HUES6 (cell line): ENCODE measurements at regions not wholly inside any gene's neighbourhood (a gene's known extent, or its start where the extent isn't known, plus 50 kb on each side); places are given as distances from the start of the nearest gene placed in this dataset.

ENCODE experiments used
- H3K27ac ChIP-seq: 2 replicates; pipeline ENCODE4 v1.7.0; 2013; ENCODE audit warnings: low read depth, mild to moderate bottlenecking, low read length, inconsistent platforms
- H3K27me3 ChIP-seq: 2 replicates; pipeline ENCODE4 v1.6.1; 2013; ENCODE audit warnings: low read length; ENCODE audit not compliant: control insufficient read depth, insufficient read depth
- H3K36me3 ChIP-seq: 2 replicates; pipeline ENCODE4 v1.6.1; 2013; ENCODE audit warnings: low read length; ENCODE audit not compliant: control insufficient read depth, insufficient read depth
- H3K4me1 ChIP-seq: 2 replicates; pipeline ENCODE4 v1.6.1; 2013; ENCODE audit warnings: low read length; ENCODE audit not compliant: control insufficient read depth, insufficient read depth
- H3K4me3 ChIP-seq: 2 replicates; pipeline ENCODE4 v1.5.1; 2013; ENCODE audit warnings: low read depth, low read length
- H3K9ac ChIP-seq: one replicate; pipeline ENCODE4 v1.6.1; 2013; ENCODE audit warnings: mild to moderate bottlenecking, low read length
- H3K9me3 ChIP-seq: 2 replicates; pipeline ENCODE4 v1.6.1; 2013; ENCODE audit warnings: low read depth, low read length; ENCODE audit not compliant: control insufficient read depth, insufficient read depth

GRCh38 chr10:111968647-111969046 is 214.9 kb downstream of the GPAM start:
- Histone ChIP-seq H3K36me3 (no peaks in the 10 kb centered on the region), H3K27ac (no peak overlapping the region), H3K9me3 (peaks cover 9% of the 10 kb centered on the region), H3K9ac (no peak overlapping the region), H3K4me3 (no peak overlapping the region), H3K27me3 (no peaks in the 10 kb centered on the region), H3K4me1 (no peaks in the 10 kb centered on the region)

GRCh38 chr10:111970111-111970510 is 213.5 kb downstream of the GPAM start:
- H3K27me3 ChIP-seq: no peaks in the 10 kb centered on the region
- H3K9ac ChIP-seq: no peak overlapping the region
- H3K36me3 ChIP-seq: no peaks in the 10 kb centered on the region
- no peaks in the 10 kb centered on the region for H3K4me1 ChIP-seq
- H3K9me3 ChIP-seq: peaks cover 6% of the 10 kb centered on the region
- no peak overlapping the region for H3K27ac ChIP-seq
- H3K4me3 ChIP-seq: no peak overlapping the region

DNA sequence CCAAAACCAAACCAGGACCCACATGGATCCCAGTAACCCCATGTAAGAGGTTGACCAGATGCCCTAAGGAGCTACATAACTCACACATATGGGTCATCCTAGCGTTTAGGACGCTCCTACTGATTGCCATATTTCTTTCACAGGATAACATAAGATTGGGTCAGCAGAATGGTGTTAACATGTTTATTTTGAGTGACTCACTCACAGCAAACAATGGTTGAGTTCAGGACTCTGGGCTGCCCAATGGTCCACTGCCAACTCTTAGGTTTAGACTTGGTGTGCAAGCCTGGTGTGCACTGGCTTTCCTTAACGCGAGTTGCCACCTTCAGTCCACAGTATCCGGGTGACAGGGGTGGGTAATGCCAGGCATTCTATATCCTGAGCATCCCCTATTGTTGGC is 211.5 kb downstream of the GPAM start:
- Histone ChIP-seq H3K36me3 (no peaks in the 10 kb centered on the region), H3K27me3 (no peaks in the 10 kb centered on the region), H3K9me3 (peaks cover 6% of the 10 kb centered on the region), H3K4me3 (no peak overlapping the region), H3K4me1 (no peaks in the 10 kb centered on the region), H3K27ac (no peak overlapping the region), H3K9ac (no peak overlapping the region)

- H3K9ac ChIP-seq: no peak overlapping the region
- no peaks in the 10 kb centered on the region for H3K4me1 ChIP-seq
- no peaks in the 10 kb centered on the region for H3K9me3 ChIP-seq
Measured at GRCh38 chr10:111973306-111973705, 210.3 kb downstream of the GPAM start.

GRCh38 chr10:111973826-111974225 is 209.7 kb downstream of the GPAM start:
- Histone ChIP-seq H3K36me3 (no peaks in the 10 kb centered on the region), H3K9me3 (no peaks in the 10 kb centered on the region), H3K27ac (no peak overlapping the region), H3K27me3 (no peaks in the 10 kb centered on the region), H3K9ac (no peak overlapping the region), H3K4me3 (no peak overlapping the region), H3K4me1 (no peaks in the 10 kb centered on the region)

More at GRCh38 chr10:111973306-111973705, 210.3 kb downstream of the GPAM start:
- H3K4me3 ChIP-seq: no peak overlapping the region
- H3K27ac ChIP-seq: no peak overlapping the region
- no peaks in the 10 kb centered on the region for H3K36me3 ChIP-seq
- no peaks in the 10 kb centered on the region for H3K27me3 ChIP-seq

- H3K4me3 ChIP-seq: no peak overlapping the region
- H3K36me3 ChIP-seq: no peaks in the 10 kb centered on the region
- no peaks in the 10 kb centered on the region for H3K9me3 ChIP-seq
- H3K27ac ChIP-seq: no peak overlapping the region
- H3K27me3 ChIP-seq: no peaks in the 10 kb centered on the region
- H3K9ac ChIP-seq: no peak overlapping the region
- H3K4me1 ChIP-seq: no peaks in the 10 kb centered on the region
Measured at GRCh38 chr10:111974325-111974724, 209.2 kb downstream of the GPAM start.

- Histone ChIP-seq H3K9ac (no peak overlapping the region), H3K36me3 (no peaks in the 10 kb centered on the region), H3K27ac (no peak overlapping the region), H3K9me3 (no peaks in the 10 kb centered on the region), H3K4me1 (no peaks in the 10 kb centered on the region), H3K27me3 (no peaks in the 10 kb centered on the region), H3K4me3 (no peak overlapping the region)
Measured at GRCh38 chr10:111976557-111976956, 207.0 kb downstream of the GPAM start.

- no peaks in the 10 kb centered on the region for H3K27me3 ChIP-seq
Measured at GRCh38 chr10:111984057-111984456, 199.5 kb downstream of the GPAM start.

DNA sequence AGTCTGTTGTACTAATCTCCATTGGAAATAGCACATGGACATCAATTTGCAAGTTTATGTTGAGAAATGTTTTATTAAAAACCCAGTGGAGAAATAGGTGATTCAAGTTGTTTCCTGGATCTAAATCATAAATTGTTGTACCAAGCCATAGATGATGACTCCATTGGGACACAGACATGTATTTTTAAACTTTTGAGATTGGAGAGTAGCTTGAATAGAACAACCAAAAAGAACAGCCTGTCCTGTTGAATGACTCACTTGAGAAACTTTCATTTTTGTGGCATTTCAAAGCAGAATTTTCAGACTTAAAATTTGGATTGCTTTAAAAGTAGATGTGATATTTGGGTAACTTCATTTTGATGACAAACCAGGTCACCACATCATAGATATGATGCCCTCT is 197.5 kb downstream of the GPAM start:
- Histone ChIP-seq H3K27me3 (no peaks in the 10 kb centered on the region), H3K4me3 (no peak overlapping the region), H3K9me3 (no peaks in the 10 kb centered on the region), H3K9ac (no peak overlapping the region), H3K4me1 (no peaks in the 10 kb centered on the region), H3K36me3 (no peaks in the 10 kb centered on the region), H3K27ac (no peak overlapping the region)

More at GRCh38 chr10:111984057-111984456, 199.5 kb downstream of the GPAM start:
- H3K27ac ChIP-seq: no peak overlapping the region
- H3K4me3 ChIP-seq: no peak overlapping the region
- no peak overlapping the region for H3K9ac ChIP-seq
- H3K4me1 ChIP-seq: no peaks in the 10 kb centered on the region
- no peaks in the 10 kb centered on the region for H3K36me3 ChIP-seq
- H3K9me3 ChIP-seq: no peaks in the 10 kb centered on the region

GRCh38 chr10:111988646-111989045 is 194.9 kb downstream of the GPAM start:
- H3K4me1 ChIP-seq: no peaks in the 10 kb centered on the region; the same call in 1 of the 2 replicates
- H3K27ac ChIP-seq: no peak overlapping the region
- no peaks in the 10 kb centered on the region for H3K27me3 ChIP-seq
- no peaks in the 10 kb centered on the region for H3K9me3 ChIP-seq
- no peak overlapping the region for H3K9ac ChIP-seq
- no peaks in the 10 kb centered on the region for H3K36me3 ChIP-seq
- H3K4me3 ChIP-seq: no peak overlapping the region

GRCh38 chr10:111989136-111989911 is 194.2 kb downstream of the GPAM start:
- Histone ChIP-seq H3K9ac (no peak overlapping the region), H3K27me3 (no peaks in the 10 kb centered on the region), H3K4me3 (no peak overlapping the region), H3K27ac (no peak overlapping the region), H3K36me3 (no peaks in the 10 kb centered on the region), H3K4me1 (no peaks in the 10 kb centered on the region; the same call in 1 of the 2 replicates), H3K9me3 (no peaks in the 10 kb centered on the region)
